ENCODE measurements at regions not wholly inside any gene's neighbourhood (a gene's known extent, or its start where the extent isn't known, plus 50 kb on each side); places are given as distances from the start of the nearest gene placed in this dataset.
"Not testable (repeated sequence)": the region's sequence is repeated elsewhere in the genome, so short reads cannot be mapped to it uniquely, and the experiment has no call there.

- no peak for DNase-seq (ENCODE audit: low spot score)
Measured at GRCh38 chr4:129707949-129708348, 612.0 kb downstream of the C4orf33 start.

DNA sequence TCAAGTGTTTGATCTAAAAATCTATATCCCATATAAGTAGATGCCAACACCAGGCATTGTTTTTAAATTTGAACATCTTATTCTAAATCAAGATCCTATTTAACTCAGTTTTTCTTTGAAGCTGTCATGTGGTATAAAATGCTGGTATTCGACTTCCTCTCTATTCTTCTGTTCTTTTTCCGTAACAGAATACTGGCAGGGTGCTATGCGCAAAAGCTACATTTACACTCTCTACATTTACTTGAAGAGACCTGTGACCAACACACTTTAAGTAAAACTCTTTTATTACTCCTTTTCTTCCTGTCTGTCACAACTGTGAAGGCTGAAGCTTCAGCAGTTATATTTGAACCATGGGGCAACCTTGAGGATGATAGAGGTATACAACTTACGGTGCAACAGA, 612.8 kb downstream of the C4orf33 start:
- DNase-seq (ENCODE audit: low spot score), result no peak

- no peak for DNase-seq (ENCODE audit: low spot score)
Measured at GRCh38 chr4:129738175-129738574, 642.2 kb downstream of the C4orf33 start.

GRCh38 chr4:129747756-129748155, 651.8 kb downstream of the C4orf33 start:
- DNase-seq (ENCODE audit: low spot score), result no peak

DNA sequence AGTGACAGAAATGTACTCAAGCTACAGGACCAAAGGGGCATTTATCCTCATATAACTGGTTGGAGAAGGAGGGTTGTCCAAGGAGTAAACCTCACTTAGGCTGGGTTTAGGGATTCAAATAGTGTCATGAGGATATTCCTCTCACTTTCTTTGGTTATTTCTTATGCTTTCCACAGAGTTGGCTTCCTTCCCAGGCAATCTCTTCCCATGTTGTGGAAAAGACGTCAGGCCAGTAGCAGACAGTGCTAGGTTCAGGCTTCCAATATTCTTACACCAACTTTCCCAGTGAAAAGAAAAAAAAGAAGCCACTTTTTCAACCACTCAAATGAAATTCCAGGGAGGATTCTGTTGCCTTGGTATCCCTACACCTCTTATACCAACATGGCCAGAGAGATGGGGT, 653.0 kb downstream of the C4orf33 start:
- DNase-seq (ENCODE audit: low spot score), result no peak

DNA sequence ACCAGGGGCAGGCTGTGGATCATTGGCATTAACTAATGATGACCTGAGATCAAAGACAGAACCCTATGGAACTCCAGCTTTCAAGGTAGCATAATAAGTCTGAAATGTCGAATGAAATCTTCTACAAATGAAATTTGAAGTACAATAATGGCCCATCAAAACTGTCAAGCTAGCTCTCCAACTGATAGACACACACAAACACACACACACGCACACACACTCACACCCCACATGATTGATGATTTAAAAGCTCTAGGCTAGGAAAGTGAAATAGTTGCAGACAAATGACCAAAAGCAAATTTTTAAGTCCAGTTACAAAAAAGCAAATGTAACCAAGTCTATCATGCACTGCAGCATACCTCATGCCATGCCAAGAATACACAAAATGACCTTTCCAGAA, 655.7 kb downstream of the C4orf33 start:
- no peak for DNase-seq (ENCODE audit: low spot score)

GRCh38 chr4:129783596-129783995, 687.6 kb downstream of the C4orf33 start:
- no peak for DNase-seq (ENCODE audit: low spot score)

DNA sequence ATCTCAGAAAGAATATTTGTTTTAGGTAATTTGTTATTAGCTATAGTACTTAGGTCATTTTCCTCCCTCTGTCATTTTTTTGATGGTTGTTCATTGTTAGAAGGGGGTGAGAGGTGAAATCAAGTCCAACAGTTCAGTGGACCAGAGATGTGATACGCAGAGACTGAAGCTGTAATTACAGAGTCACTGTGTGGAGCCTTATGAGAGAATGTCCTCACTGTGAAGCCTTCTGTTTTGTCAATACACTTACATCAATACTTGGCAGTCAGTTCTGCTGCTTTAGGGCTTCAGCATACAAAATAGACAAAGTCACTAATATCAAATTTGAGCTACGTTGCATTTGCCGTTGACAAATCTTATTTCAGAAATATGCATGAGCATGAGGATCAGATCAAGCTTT, 692.5 kb downstream of the C4orf33 start:
- no peak for DNase-seq (ENCODE audit: low spot score)

GRCh38 chr4:129804461-129804981, 708.6 kb downstream of the C4orf33 start:
- no peak for DNase-seq (ENCODE audit: low spot score)

- no peak for DNase-seq (ENCODE audit: low spot score)
Measured at GRCh38 chr4:129806986-129807385, 711.0 kb downstream of the C4orf33 start.

- no peak for DNase-seq (ENCODE audit: low spot score)
Measured at GRCh38 chr4:129808242-129808641, 712.3 kb downstream of the C4orf33 start.

- DNase-seq (ENCODE audit: low spot score), result no peak
Measured at GRCh38 chr4:129821073-129821472, 725.1 kb downstream of the C4orf33 start.

DNA sequence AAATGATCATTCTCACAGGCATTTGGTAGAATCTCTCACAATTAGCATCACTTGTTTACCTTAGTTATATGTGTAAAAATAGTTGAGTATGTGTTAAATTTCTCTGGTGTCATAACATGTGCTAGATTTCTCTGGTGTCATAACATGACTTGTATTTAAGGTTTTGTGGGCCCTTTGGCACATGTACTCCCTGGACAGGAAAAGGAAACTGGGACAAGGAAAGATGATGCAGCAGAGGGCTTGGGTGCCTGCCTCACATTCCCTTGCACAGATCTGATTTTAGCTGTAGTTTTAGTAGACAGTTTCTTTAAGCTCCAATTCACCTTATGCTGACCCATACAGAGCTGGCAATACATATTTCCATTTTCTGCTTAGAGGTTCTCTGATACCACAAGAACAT, 726.0 kb downstream of the C4orf33 start:
- DNase-seq (ENCODE audit: low spot score), result no peak

DNA sequence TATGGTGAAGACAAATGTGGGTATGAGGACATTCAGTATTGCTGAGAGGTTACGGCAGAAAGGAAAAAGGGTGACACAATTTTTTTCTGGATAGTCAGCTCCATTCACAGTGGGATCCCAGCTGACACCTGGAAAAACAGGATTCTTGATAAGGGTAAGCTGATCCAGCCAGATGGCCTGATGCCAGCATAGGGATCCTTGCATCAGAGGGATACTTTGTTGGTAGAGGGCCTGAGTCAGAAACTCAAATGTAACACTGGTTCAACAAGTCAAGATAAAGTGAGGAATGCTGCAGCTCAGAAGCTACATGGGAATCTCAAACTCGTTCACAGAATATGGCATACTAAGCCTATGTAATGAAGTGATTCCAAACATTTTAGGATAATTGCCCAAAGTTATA, 726.7 kb downstream of the C4orf33 start:
- DNase-seq (ENCODE audit: low spot score), result no peak

GRCh38 chr4:129823105-129823504, 727.2 kb downstream of the C4orf33 start:
- no peak for DNase-seq (ENCODE audit: low spot score)

DNA sequence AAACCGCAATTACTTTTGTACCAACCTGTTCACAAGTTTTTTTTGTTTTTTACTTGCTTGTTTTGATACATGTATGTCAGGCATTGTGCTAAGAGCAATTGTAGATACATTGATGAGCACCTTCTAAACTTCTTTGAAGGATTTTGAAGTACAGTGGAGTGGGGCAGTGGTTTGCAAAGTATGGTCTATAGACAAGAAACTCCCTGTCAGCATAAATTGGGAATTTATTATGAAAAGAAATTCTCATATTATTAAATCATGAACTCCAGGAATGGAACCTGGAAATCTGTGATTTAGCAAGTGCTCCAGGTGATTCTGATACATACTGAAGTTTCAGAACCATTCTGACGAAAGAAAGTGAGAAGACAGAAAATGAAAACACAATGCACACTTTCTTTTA, 733.4 kb downstream of the C4orf33 start:
- no peak for DNase-seq (ENCODE audit: low spot score)

DNA sequence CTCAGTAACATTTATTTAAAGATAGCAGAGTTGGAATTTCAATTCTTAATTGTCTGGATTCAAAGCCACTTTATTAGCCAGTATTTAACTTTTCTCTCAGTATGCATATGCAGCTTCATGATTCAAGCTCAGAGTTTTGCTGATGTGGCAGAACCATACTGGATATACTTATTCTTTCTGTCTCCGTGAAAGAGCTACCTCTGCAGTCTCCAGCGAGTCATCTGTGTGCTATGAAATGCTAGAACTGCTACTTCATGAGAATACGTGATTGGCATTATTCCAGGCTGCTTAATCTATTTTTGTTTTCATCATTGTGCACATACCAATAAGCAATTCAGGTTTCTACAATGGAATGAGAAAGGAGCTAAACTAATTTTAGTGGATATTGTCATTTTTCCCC, 743.7 kb downstream of the C4orf33 start:
- no peak for DNase-seq (ENCODE audit: low spot score)

- no peak for DNase-seq (ENCODE audit: low spot score)
Measured at GRCh38 chr4:129842096-129842495, 746.1 kb downstream of the C4orf33 start.

- no peak for DNase-seq (ENCODE audit: low spot score)
Measured at GRCh38 chr4:129852434-129852833, 756.5 kb downstream of the C4orf33 start.

- DNase-seq (ENCODE audit: low spot score), result not testable (repeated sequence)
Measured at GRCh38 chr4:129853685-129854467, 757.9 kb downstream of the C4orf33 start.

- no peak for DNase-seq (ENCODE audit: low spot score)
Measured at GRCh38 chr4:129862461-129862860, 766.5 kb downstream of the C4orf33 start.

DNA sequence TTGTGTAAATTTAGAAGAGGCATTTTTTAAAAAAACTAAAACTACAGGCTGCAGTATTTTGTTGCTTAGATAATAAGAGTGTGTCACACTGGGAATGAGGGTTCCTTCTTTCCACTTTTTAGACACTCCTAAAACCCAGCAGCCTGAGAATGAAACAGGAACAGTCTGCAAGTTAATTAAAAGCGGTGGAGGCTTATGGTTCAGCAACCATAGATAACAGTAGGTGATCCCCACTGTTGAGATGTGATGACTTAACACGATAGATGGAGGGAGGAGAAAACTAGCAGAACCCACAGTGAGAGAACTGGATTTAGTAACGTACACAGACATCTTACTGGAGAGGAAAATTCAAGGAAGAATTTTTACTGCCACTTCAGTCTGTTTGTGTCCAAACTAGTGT, 767.3 kb downstream of the C4orf33 start:
- no peak for DNase-seq (ENCODE audit: low spot score)

DNA sequence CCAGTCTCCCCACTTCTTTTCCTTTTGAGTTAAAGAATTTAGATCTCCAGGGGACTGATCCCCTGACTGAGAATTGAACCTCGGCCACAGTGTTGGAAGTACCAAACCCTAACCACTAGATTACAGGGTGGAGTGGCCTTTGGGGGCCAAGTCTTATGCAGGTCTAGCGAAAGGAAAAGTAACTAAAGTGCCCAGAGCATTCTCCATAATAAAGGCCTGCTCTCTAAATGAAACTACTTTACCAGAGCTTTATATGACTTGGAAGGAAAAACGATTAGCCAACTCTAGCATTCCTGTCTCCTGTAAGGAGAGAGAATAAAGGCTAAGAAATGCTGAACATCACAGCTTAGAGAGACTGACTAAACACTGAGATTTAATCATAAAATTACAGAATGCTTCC, 788.0 kb downstream of the C4orf33 start:
- no peak for DNase-seq (ENCODE audit: low spot score)

DNA sequence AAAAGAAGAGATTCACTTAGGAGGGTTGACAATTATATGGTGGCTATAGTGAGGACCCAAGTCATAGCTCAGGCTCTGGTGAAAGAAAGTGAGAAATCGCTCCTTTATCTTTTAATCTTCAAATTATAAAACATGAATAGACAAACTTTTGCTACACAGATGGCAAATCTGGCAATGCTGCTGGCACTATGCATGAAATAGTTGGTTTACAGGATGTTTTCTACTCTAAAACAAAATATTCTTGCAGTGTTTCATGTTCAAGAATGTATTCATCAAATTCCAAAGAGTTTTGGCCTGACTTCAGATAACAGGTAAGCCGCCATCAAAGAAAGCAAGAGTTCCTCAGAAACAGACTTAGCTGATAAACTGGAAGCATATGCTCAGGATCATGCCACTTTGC, 801.2 kb downstream of the C4orf33 start:
- no peak for DNase-seq (ENCODE audit: low spot score)
